ENCODE measurements at regions not wholly inside any gene's neighbourhood (a gene's known extent, or its start where the extent isn't known, plus 50 kb on each side); places are given as distances from the start of the nearest gene placed in this dataset.
"Not testable (repeated sequence)": the region's sequence is repeated elsewhere in the genome, so short reads cannot be mapped to it uniquely, and the experiment has no call there.

DNA sequence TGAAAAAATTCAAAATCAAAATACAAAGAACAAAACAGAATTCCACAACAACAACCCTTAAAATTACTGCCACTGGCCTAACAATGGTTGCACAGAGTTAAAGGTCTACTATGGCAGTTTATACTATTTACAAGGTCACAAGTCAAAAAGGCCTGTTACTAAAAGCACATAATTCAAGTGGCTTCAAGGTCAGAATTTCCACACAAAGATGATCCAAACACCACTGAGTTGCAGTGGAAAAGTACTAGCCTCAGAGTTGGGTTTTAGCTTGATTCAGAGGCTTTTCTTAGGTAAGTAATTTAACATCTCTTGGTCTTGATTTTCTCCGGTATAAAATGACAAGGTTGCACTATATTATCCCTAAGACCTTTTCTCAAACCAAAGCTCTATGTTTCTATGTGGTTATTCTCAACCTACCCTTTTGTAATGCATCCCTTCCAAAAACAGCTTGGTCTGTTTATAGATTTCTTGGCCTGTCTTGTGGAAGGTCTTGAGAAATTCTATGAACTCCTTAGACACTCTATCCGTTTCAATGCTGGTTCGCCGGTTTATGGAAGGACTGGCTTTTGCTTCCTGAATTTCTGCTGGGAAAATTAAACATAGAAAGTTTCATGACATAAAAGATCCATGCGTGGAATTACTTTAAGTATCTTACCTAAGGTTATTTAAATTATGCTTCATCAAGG lies 69.5 kb downstream of the MDH2 start:
- CTCF ChIA-PET, POLR2A ChIA-PET: not testable (repeated sequence)

DNA sequence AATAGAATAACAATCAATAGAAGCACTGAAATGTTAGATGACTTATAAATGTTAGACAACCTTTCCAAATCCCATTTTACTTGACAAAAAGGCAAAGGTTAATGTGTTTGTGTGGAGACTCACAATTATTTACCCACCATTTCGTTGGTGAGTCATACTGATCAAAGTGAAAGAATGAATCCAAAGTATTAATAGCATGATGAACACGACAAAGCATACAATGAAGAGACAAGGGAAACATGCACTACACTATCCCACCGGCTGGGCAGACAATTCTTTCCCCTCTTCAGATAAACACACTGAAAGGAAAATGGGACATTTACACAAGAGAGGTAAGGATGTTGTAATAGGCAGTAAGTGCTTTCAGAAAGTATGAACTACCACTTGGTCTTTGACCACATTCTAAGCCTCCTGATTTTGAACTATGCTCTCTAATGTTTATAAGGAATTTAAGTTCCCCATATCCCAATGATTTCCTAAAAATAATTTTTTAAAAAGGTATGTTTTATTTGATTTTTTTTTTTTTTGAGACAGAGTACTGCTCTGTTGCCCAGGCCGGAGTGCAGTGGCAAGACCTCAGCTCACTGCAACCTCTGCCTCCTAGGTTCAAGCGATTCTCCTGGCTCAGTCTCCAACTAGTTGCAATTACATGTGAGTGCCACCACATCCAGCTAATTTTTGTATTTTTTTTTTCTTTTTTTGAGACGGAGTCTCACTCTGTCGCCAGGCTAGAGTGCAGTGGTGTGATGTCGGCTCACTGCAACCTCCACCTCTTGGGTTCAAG lies 70.5 kb downstream of the MDH2 start:
- CTCF ChIA-PET, POLR2A ChIA-PET: not testable (repeated sequence)

DNA sequence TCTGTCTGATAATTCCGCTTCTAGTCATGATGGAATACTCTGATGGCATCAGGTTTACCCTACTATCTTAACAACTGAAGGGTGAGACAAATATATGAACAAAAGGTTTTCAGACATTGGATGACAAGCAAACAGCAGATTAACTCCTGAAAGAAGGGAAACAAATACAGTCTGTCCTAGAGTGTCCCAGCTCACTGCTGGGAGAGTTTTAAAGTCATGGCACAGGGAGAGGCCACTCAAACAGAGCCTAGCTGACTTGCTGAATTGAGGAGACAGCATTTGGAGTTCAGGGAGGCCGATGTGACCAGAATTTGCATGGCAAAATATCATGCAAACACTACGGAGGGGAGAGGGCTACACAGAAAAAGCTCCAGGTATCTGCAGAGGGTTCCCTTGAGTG lies 73.1 kb downstream of the MDH2 start:
- POLR2A ChIA-PET: no interaction called here
- CTCF ChIA-PET: no interaction called here

DNA sequence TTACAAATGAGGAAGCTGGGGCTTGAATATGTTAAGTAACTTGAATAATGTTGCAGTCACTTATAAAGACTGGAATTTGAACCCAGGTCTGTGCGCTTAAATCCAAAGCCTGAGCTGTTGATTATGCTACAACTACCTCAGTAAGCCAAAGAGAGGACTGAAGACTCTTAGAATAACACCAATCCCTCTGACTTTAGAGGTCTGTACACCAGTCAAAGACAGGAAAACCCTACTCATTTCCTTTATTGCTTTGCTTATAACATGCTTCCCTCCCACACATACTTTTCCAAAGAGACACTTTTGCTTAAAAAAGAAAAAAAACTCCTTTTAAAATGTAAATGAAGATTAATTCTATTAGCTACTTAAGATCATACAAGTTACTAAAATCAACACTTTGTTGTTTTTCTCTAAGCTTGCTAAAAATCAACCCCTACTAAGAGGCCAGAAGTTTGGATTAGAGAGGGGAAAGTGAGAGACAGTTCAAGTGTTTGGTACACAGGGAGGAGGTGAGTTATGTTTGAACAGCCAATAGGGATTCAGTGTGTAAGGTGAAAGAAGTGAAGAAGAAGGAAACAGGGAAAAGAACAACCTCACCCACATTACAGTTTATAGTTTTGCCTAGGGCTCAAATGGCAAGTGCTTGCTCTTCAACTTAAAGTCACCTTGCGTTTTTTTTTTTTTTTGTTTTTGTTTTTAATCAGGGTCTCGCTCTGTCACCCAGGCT lies 74.8 kb downstream of the MDH2 start:
- ChIA-PET CTCF (no interaction called here), POLR2A (no interaction called here)

- ChIA-PET POLR2A (no interaction called here), CTCF (no interaction called here)
Measured at GRCh38 chr7:76123316-76123715, 75.4 kb downstream of the MDH2 start.

- POLR2A ChIA-PET: no interaction called here
- CTCF ChIA-PET: interaction anchor here (0.6 to 1.3 kb wide), 2 partner anchors 53 to 229 kb away, joined by 3 to 4 read pairs; no protein-coding TSS in a partner anchor
Measured at GRCh38 chr7:76125560-76125959, 76.1 kb upstream of the SRRM3 start.

GRCh38 chr7:76126632-76127031 lies 75.1 kb upstream of the SRRM3 start:
- ChIA-PET POLR2A (no interaction called here), CTCF (no interaction called here)

- ChIA-PET POLR2A (no interaction called here), CTCF (no interaction called here)
Measured at GRCh38 chr7:76129366-76129765, 72.3 kb upstream of the SRRM3 start.

GRCh38 chr7:76129836-76130235 lies 71.9 kb upstream of the SRRM3 start:
- CTCF ChIA-PET: interaction anchor here (0.5 kb wide), 1 partner anchor 1999 kb away, joined by 3 read pairs; no protein-coding TSS in a partner anchor
- POLR2A ChIA-PET: no interaction called here

DNA sequence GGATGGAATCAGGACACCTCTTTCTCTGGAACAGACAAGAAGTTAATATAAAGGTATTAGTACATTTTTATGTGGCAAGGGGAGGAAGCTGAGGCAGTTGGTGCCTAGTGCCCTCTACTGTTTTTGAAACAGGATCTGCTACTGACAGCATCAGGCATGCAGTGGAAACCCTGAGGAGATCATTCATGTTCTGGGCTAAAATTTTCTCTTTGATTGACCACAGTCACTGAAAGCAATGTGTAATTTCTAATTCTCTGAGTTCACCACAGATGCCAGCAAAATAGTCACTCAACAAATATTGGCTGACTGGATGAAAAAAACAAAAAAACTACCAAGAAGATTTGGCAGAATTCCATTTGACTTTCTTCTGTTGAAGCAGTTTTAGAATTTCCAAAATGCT lies 71.0 kb upstream of the SRRM3 start:
- CTCF ChIA-PET: interaction anchor here (0.5 kb wide), 1 partner anchor 2000 kb away, joined by 3 read pairs; no protein-coding TSS in a partner anchor
- POLR2A ChIA-PET: not testable (repeated sequence)

- CTCF ChIA-PET, POLR2A ChIA-PET: not testable (repeated sequence)
Measured at GRCh38 chr7:76131887-76132286, 69.8 kb upstream of the SRRM3 start.

DNA sequence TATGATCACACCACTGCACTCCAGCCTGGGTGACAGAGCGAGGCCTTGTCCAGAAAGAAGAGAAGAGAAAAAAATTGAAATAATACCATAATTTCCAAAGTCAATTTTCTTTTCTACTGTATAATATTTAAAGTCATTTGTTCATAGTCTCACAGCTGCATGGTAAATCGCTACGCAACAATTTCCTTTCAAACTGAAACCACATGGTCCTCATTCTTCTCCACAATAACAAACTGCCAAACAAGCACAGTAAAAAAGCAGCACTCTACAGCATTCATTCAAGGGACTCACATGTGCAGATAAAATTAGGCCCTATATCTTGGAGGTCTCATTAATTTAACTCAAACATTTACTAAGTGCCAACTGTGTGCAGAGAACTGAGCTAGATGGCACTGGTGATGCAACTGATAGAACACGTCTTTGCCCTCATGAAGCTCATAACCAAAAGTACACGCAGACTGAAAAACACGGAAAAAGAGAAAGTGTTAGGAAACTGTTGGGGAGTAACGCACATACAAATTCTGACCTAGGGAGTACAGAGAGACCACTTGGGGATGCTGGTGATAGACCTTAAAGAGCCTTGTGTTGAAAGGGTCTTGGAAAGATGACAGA lies 68.4 kb upstream of the SRRM3 start:
- ChIA-PET CTCF (no interaction called here), POLR2A (no interaction called here)

DNA sequence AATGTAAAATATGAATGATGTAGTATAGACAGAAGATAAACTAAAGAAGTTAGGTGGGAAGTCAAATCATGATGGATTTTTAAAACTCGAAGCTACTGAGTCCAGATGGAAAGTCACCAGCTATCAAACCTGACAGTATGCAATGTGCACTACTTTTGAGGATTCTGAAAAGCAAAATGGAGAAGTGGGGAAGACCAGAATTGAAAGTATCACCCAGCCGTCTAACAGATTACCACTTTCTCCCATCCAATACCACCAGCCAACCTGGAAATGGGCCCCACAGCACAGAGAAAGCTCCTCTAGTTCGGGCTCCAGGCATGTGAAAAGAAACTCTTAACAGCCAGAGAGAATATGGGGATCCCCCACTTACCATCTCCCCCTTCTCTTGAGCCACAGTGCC lies 67.9 kb upstream of the SRRM3 start:
- ChIA-PET POLR2A (no interaction called here), CTCF (no interaction called here)

GRCh38 chr7:76135263-76135662 lies 66.4 kb upstream of the SRRM3 start:
- POLR2A ChIA-PET: not testable (repeated sequence)
- CTCF ChIA-PET: interaction anchor here (0.6 kb wide), 1 partner anchor 458 kb away, joined by 3 read pairs; no protein-coding TSS in a partner anchor

DNA sequence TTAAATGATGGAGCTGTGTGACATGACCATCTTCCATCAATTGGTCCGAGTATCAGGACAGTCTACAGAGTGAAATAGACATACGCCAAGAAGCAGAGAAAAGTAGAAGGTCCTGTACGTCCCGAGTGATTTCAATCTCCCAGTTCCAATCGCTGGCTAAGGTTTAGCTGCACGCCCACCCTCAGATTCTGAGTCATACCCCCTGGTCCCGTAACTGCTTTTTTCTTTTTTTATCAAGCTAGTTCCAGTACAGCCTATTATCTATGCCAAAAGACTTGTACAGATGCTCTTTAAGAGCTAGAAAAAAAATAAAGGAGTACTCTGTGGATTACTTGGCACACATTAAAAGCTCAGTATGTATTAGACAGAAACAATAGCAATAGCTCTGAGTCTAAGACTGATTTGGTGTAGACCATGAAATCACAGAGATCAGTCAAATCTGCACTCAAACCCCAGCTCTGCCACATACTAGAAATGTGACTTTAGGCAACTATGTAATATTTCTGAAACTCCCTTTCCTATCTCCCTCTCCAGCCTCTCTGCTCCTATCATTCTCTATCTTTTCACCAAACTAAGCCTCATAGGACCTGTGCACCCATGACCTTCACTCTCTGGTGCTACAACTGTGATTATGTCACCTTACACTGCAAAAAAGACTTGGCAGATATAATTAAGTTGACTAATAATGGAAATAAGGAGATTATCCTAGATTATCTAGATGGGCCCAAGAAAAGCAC lies 63.0 kb upstream of the SRRM3 start:
- POLR2A ChIA-PET, CTCF ChIA-PET: not testable (repeated sequence)

DNA sequence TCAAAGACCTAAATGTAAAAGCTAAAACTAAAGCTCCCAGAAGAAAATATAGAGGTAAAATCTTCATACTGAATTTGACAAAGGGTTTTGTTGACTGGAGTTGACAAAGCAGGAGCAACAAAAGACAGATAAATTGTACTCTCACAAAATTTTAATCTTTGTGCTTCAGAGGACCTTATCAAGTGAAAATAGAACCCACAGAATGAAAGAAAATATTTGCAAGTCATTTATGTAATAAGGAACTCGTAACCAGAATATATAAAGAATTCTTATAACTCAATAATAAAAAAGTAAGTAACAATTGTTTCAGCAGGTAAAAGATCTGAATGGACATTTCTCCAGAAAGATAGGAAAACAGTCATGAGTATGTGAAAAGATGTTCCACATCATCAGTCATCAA lies 62.0 kb upstream of the SRRM3 start:
- ChIA-PET CTCF (no interaction called here), POLR2A (no interaction called here)

DNA sequence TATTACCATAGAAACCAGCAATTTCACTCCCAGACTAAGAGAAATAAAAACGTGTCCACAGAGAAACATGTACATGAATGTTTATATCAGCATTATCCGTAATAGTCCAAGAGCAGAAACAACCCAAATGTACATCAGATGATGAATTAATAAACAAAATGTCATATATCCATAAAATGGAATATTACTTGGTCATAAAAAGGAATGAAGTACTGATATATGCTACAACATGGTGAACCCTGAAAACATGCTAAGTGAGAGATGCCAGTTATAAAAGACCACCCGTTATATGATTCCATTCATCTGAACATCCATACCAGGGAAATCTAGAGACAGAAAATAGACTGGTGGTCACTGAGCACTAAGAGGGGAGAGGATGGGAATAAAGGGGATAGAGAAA lies 61.4 kb upstream of the SRRM3 start:
- CTCF ChIA-PET, POLR2A ChIA-PET: not testable (repeated sequence)

DNA sequence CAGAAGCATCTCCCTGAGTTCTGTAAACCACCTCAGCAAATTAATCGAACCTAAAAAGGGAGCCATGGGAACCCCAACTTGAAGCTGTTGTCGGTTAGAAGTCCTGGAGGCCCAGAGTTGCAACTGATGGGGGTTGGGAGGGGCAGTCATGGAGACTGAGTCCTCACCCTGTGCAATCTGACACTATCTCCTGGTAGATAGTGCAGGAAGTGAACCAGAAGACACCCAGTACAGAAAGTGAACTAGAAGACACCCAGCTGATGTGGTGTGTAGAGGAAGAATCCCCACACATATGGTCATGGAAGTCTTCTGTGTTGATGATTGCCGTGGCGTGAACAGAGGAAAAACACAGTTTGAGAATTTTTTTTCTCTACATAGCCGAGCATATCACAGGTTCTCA lies 58.8 kb upstream of the SRRM3 start:
- CTCF ChIA-PET: no interaction called here
- POLR2A ChIA-PET: no interaction called here

- CTCF ChIA-PET: interaction anchor here (0.6 kb wide), 1 partner anchor 176 kb away, joined by 3 read pairs; no protein-coding TSS in a partner anchor
Measured at GRCh38 chr7:76144664-76145270, 56.9 kb upstream of the SRRM3 start.

More at GRCh38 chr7:76144664-76145270, 56.9 kb upstream of the SRRM3 start:
- POLR2A ChIA-PET: not testable (repeated sequence)
